Neuron (in vitro differentiated cells): ENCODE measurements at regions not wholly inside any gene's neighbourhood (a gene's known extent, or its start where the extent isn't known, plus 50 kb on each side); places are given as distances from the start of the nearest gene placed in this dataset.

Experiments
- H2AFZ ChIP-seq: one replicate; pipeline ENCODE4 v1.6.1; 2013; ENCODE audit warnings: low read depth, mild to moderate bottlenecking, inconsistent platforms, low read length, moderate library complexity
- H3K27me3 ChIP-seq: one replicate; pipeline ENCODE4 v1.6.1; 2013; ENCODE audit warnings: low read length; ENCODE audit not compliant: insufficient read depth
- H3K36me3 ChIP-seq: one replicate; pipeline ENCODE4 v1.6.1; 2013; ENCODE audit warnings: low read length; ENCODE audit not compliant: insufficient read depth
- H3K4me1 ChIP-seq: one replicate; pipeline ENCODE4 v1.6.1; 2013; ENCODE audit warnings: low read length; ENCODE audit not compliant: insufficient read depth
- H3K4me3 ChIP-seq: 2 replicates; pipeline ENCODE4 v1.5.1; 2013; ENCODE audit warnings: mild to moderate bottlenecking, low read length, moderate library complexity
- H3K9me3 ChIP-seq: one replicate; pipeline ENCODE4 v1.6.1; 2013; ENCODE audit warnings: low read length

DNA sequence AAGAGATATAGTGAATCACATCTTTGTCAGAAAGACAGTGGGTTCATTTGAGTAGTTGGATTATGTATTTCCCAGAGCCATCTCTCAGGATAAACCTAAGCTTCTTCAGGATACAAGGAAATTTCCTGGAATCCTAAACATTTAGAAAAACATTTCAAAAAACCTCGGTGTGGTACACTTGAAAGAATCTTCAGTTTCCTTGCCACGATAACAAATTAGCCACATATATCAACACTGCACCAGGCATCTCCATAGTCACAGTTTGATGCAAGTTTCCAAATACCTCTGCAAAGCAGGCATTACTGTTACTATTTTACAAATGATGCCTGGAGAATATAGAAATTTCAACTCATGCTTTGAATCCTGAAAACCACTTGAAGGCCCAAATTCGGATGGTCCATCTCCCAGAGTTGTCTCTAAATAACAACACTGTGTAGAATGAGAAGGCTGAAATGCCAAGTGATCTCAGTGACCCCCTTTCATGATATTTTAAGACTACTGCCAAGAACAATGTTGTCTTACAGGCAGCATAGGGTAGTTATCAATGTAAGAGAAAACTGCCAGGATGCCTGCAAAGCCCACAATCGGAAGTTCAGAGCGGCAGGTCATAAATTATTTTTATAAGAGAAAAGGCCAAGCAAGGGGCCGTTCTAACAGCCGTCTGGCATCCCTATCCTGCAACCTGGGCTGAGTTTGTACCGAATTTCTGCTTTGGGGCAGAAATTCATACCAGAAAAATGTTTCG lies 307.9 kb downstream of the TXNL1 start:
- Histone ChIP-seq H3K9me3 (no peaks in the 10 kb centered on the region), H3K4me1 (no peaks in the 10 kb centered on the region), H3K36me3 (no peaks in the 10 kb centered on the region), H2AFZ (no peak overlapping the region), H3K4me3 (no peak overlapping the region), H3K27me3 (no peaks in the 10 kb centered on the region)

DNA sequence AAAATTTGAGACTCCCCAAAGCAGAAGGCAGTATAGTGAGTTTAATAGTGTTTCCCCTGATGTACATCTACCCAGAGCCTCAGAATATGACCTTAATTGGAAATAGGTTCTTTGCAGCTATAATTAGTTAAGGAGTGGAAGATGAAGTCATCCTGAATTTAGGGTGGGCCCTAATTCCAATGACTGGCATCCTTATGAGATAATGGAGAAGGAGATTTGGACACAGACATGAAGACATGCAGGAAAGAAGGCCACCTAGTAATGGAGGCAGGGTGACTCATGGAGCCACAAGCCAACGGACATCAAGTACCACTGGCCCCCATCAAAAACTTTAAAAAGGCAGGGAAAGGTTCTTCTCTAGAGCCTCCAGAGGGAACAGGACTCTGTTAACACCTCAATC lies 308.9 kb downstream of the TXNL1 start:
- Histone ChIP-seq H2AFZ (no peak overlapping the region), H3K36me3 (no peaks in the 10 kb centered on the region), H3K4me3 (no peak overlapping the region), H3K9me3 (no peaks in the 10 kb centered on the region), H3K27me3 (no peaks in the 10 kb centered on the region), H3K4me1 (no peaks in the 10 kb centered on the region)

DNA sequence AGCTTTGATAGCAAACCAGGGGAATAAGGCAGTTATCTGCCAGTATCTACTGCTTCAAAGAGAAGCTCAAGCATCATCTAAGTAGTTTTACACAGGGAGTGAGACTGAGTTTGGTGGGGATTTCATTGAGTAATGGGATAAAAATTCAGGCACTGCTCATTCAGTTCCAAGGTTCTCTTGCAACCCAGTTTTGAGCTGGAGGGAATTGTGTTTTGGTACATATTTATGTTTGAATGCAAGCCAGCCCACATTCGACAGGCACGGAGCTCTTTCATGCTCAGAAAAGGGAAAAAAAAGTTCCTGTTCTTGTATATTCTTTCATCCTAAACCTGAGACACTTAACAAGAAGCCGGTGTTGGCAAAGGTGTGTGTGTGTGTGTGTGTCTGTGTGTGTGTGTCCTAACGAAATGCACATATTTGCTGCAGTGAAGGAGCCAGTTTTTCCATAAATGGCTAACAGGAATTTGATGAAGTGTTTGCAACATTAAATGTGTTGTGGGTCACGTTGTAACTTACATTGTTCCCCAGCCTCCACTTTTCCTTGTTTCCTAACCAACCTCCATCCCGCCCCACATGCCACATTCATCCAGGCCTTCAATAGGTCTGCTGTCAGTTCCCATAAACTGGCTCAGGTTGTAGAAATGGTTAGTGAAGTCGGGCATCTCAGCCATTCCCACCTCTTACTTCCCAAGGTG lies 311.1 kb downstream of the TXNL1 start:
- H2AFZ ChIP-seq: no peak overlapping the region
- H3K4me1 ChIP-seq: peaks cover 9% of the 10 kb centered on the region
- H3K9me3 ChIP-seq: no peaks in the 10 kb centered on the region
- H3K4me3 ChIP-seq: no peak overlapping the region
- H3K36me3 ChIP-seq: no peaks in the 10 kb centered on the region
- no peaks in the 10 kb centered on the region for H3K27me3 ChIP-seq

DNA sequence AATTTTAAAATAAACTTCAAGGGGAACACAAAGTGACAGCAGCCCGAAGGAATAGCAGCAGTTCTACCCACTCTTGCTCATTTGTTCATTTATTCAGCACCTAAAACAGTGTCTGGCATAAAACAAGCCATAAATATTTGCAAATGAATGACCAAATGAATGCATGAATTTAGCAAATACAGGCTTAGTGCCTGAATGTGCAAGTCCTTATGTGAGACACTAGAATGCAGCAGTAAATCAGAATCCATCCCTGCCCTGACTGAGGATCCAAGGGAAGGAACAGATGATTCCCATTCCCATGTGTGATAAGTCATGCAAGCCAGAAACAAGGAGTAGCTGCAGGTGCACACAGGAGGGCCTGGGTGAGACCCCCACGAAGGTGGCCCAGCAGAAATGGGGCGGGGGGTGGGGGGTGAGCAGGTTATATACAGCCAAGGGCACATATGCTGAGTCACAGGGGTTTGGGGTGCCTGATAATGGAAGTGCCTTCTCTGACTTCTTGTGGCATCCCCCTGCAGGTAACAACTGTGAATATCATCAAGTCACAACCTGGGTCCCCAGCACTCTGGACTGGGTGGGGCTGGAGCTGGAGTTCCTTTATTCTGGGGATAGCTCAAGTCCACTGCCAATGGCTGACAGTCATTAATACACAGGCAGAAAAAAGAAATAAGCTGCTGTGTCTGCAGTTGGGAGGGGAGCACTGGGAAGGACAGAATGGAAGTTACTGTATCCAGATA lies 311.9 kb downstream of the TXNL1 start:
- no peaks in the 10 kb centered on the region for H3K27me3 ChIP-seq
- no peaks in the 10 kb centered on the region for H3K9me3 ChIP-seq
- no peak overlapping the region for H2AFZ ChIP-seq
- H3K4me1 ChIP-seq: peaks cover 11% of the 10 kb centered on the region
- no peaks in the 10 kb centered on the region for H3K36me3 ChIP-seq
- no peak overlapping the region for H3K4me3 ChIP-seq

GRCh38 chr18:56323673-56324072 lies 314.7 kb downstream of the TXNL1 start:
- Histone ChIP-seq H3K9me3 (no peaks in the 10 kb centered on the region), H3K36me3 (no peaks in the 10 kb centered on the region), H2AFZ (no peak overlapping the region), H3K27me3 (no peaks in the 10 kb centered on the region), H3K4me1 (peaks cover 11% of the 10 kb centered on the region), H3K4me3 (no peak overlapping the region)

- Histone ChIP-seq H3K4me3 (no peak overlapping the region), H3K27me3 (no peaks in the 10 kb centered on the region), H3K9me3 (no peaks in the 10 kb centered on the region), H3K36me3 (no peaks in the 10 kb centered on the region), H3K4me1 (peaks cover 11% of the 10 kb centered on the region), H2AFZ (no peak overlapping the region)
These were observed 316.0 kb downstream of the TXNL1 start for GRCh38 chr18:56322406-56322805.

DNA sequence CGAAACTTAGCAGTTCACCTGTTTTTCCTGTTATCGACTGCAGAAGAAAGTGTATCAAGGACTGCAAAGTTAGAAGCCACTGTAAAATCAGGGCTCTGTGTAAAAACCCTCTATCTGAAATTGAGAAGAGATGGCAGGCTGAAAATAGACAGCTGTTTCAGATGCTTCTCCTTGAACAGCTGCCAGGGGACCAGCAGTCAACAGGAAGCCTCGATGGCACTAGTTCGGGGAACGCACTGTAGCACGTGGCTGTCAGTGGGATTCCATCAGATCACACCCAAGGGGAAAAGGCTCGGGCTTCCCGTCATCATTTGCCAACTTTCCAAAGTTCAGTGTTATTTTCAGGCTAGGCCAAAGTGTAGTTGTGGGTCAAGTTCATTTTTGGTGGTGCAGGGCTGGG lies 316.9 kb downstream of the TXNL1 start:
- Histone ChIP-seq H3K4me3 (no peak overlapping the region), H3K36me3 (no peaks in the 10 kb centered on the region), H3K4me1 (peaks cover 11% of the 10 kb centered on the region), H3K27me3 (no peaks in the 10 kb centered on the region), H2AFZ (no peak overlapping the region), H3K9me3 (peaks cover under 1% of the 10 kb centered on the region)

GRCh38 chr18:56319953-56320352 lies 318.4 kb downstream of the TXNL1 start:
- Histone ChIP-seq H3K4me3 (no peak overlapping the region), H2AFZ (no peak overlapping the region), H3K36me3 (no peaks in the 10 kb centered on the region), H3K9me3 (peaks cover 2% of the 10 kb centered on the region), H3K4me1 (peaks cover 11% of the 10 kb centered on the region), H3K27me3 (no peaks in the 10 kb centered on the region)

GRCh38 chr18:56316727-56317126 lies 321.7 kb downstream of the TXNL1 start:
- no peak overlapping the region for H3K4me3 ChIP-seq
- H3K27me3 ChIP-seq: no peaks in the 10 kb centered on the region
- H3K9me3 ChIP-seq: peaks cover 2% of the 10 kb centered on the region
- H3K36me3 ChIP-seq: no peaks in the 10 kb centered on the region
- H2AFZ ChIP-seq: no peak overlapping the region
- H3K4me1 ChIP-seq: peaks cover 6% of the 10 kb centered on the region

- H3K9me3 ChIP-seq: peaks cover 2% of the 10 kb centered on the region
- no peaks in the 10 kb centered on the region for H3K36me3 ChIP-seq
- no peaks in the 10 kb centered on the region for H3K27me3 ChIP-seq
- H3K4me1 ChIP-seq: peaks cover 6% of the 10 kb centered on the region
- H3K4me3 ChIP-seq: no peak overlapping the region
- no peak overlapping the region for H2AFZ ChIP-seq
These were observed 323.0 kb downstream of the TXNL1 start for GRCh38 chr18:56315363-56315762.

GRCh38 chr18:56314396-56314795 lies 324.0 kb downstream of the TXNL1 start:
- no peak overlapping the region for H2AFZ ChIP-seq
- H3K4me1 ChIP-seq: peaks cover 6% of the 10 kb centered on the region
- peaks cover 2% of the 10 kb centered on the region for H3K9me3 ChIP-seq
- no peaks in the 10 kb centered on the region for H3K36me3 ChIP-seq
- no peak overlapping the region for H3K4me3 ChIP-seq
- H3K27me3 ChIP-seq: no peaks in the 10 kb centered on the region

- Histone ChIP-seq H3K4me1 (peaks cover 9% of the 10 kb centered on the region), H3K9me3 (peaks cover 2% of the 10 kb centered on the region), H3K4me3 (no peak overlapping the region), H3K27me3 (no peaks in the 10 kb centered on the region), H2AFZ (no peak overlapping the region), H3K36me3 (no peaks in the 10 kb centered on the region)
These were observed 325.6 kb downstream of the TXNL1 start for GRCh38 chr18:56312551-56313335.

DNA sequence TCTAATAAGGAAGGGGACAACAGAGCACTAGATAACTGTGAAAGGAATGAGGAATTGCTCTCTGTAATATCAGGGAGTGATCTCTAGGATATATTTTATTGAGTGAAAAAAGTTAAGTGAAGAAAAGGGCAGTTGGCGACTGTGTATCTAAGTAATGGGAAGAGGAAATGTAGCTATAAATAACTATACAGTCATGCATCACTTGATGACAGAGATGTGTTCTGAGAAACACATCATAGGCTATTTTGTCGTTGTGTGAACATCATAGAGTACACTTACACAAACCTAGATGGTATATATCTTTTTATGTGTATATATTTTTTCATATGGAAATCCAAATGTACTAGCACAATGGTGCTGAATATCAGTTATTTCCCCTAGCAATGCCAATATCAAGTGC lies 329.3 kb downstream of the TXNL1 start:
- Histone ChIP-seq H2AFZ (no peak overlapping the region), H3K36me3 (no peaks in the 10 kb centered on the region), H3K27me3 (no peaks in the 10 kb centered on the region), H3K4me3 (no peak overlapping the region), H3K9me3 (no peaks in the 10 kb centered on the region), H3K4me1 (peaks cover 11% of the 10 kb centered on the region)
